K562 (cell line): ENCODE measurements at regions not wholly inside any gene's neighbourhood (a gene's known extent, or its start where the extent isn't known, plus 50 kb on each side); places are given as distances from the start of the nearest gene placed in this dataset.
A peak's percentile ranks its signal among the peaks of the same experiment; 100 is the strongest.

Source experiments
- ATAC-seq: fragments of 200-7000 bp; cut with Tn5 transposase; 3 replicates; pipeline ENCODE4 v1.9.1; 2020; ENCODE audit warnings: moderate library complexity
- BruUV-seq: library from RNA; stranded (reverse); fragments of 400-500 nt; replicated peaks from 2 replicates; lab custom pipeline; 2021; lab: Mats Ljungman, UMichigan
- CTCF ChIA-PET: fragments of 300-600 bp; formaldehyde crosslinking; extraction: SDS; loops from one replicate; lab custom pipeline; 2021; ENCODE audit warnings: low intra/inter-chr PET ratio; lab: Yijun Ruan, JAX
- POLR2A ChIA-PET: fragments of 300-600, 350-650 bp; sonication (Branson Sonifier 250); formaldehyde crosslinking; extraction: SDS; loops from one replicate; lab custom pipeline; 2021; ENCODE audit warnings: antibody characterized with exemption, inconsistent platforms; lab: Yijun Ruan, JAX
- DNase-seq, 4 experiments: peaks; one replicate each; pipeline versions ENCODE4 v3.0.0 to v3.0.0-alpha.2; 2011 to 2018; ENCODE audit warnings: low spot score in 3 of 4, mixed read lengths in 3 of 4; ENCODE audit errors: extremely low read depth in 1 of 4
- FAIRE-seq: peaks from 2 replicates; lab custom pipeline; 2011; peaks lifted over from hg19 to GRCh38; lab: Jason Lieb, UNC
- H2AFZ ChIP-seq: 2 replicates; pipeline ENCODE4 v1.6.0; 2011; ENCODE audit warnings: low read depth, low read length, control low read depth, inconsistent platforms
- H3K27ac ChIP-seq: fragments of 200-600 bp; 3 replicates; pipeline ENCODE4 v1.8.0; 2011; ENCODE audit warnings: low read depth, mild to moderate bottlenecking, control low read depth, inconsistent platforms, low read length, moderate library complexity, mixed read lengths; ENCODE audit errors: extremely low read depth
- H3K27me3 ChIP-seq, 2 experiments: fragments of 300-600 bp in 1 of 2; 2 replicates in 1 of 2; 3 replicates in 1 of 2; pipeline versions ENCODE4 v1.6.0 to v1.8.0; 2011; ENCODE audit warnings: inconsistent platforms in 2 of 2, low read length in 2 of 2, mild to moderate bottlenecking in 1 of 2, mixed read lengths in 1 of 2, moderate library complexity in 1 of 2; ENCODE audit not compliant: control insufficient read depth in 2 of 2, insufficient read depth in 2 of 2
- H3K36me3 ChIP-seq: fragments of 300-600 bp; 3 replicates; pipeline ENCODE4 v1.8.0; 2011; ENCODE audit warnings: mild to moderate bottlenecking, low read length, inconsistent platforms; ENCODE audit not compliant: control insufficient read depth, insufficient read depth
- H3K4me1 ChIP-seq, 2 experiments: fragments of 200-600 bp in 1 of 2; replicated peaks in 1 of 2; 2 replicates in 1 of 2; 3 replicates in 1 of 2; pipeline versions ENCODE4 v1.5.1 to v1.8.0; 2011; ENCODE audit warnings: inconsistent platforms in 2 of 2, low read length in 2 of 2, mild to moderate bottlenecking in 1 of 2, mixed read lengths in 1 of 2, moderate library complexity in 1 of 2; ENCODE audit not compliant: control insufficient read depth in 2 of 2, insufficient read depth in 2 of 2
- H3K4me2 ChIP-seq: 2 replicates; pipeline ENCODE4 v1.6.1; 2011; ENCODE audit warnings: low read length, control low read depth, inconsistent platforms, mixed read lengths; ENCODE audit not compliant: insufficient read depth
- H3K4me3 ChIP-seq: fragments of 200-600 bp; sonication (generic), shearing (Covaris generic); 2 replicates; pipeline ENCODE4 v1.5.1; 2016; ENCODE audit warnings: control low read depth, inconsistent platforms
- H3K79me2 ChIP-seq: fragments of 200-600 bp; 3 replicates; pipeline ENCODE4 v1.8.0; 2011; ENCODE audit warnings: low read length, inconsistent platforms; ENCODE audit not compliant: control insufficient read depth, insufficient read depth
- H3K9ac ChIP-seq, 2 experiments: 2 replicates each; pipeline versions ENCODE4 v1.6.0 to v1.6.1; 2011; ENCODE audit warnings: low read depth in 2 of 2, low read length in 2 of 2, control low read depth in 1 of 2, inconsistent platforms in 1 of 2, mild to moderate bottlenecking in 1 of 2, mixed read lengths in 1 of 2; ENCODE audit not compliant: insufficient read depth in 1 of 2
- H3K9me1 ChIP-seq: one replicate; pipeline ENCODE4 v1.6.0; 2011; ENCODE audit warnings: inconsistent platforms, mild to moderate bottlenecking, low read length, moderate library complexity; ENCODE audit not compliant: control insufficient read depth, insufficient read depth
- H3K9me3 ChIP-seq: replicated peaks from 2 replicates; pipeline ENCODE4 v1.5.1; 2011; ENCODE audit warnings: low read depth, low read length, inconsistent platforms; ENCODE audit not compliant: control insufficient read depth, insufficient read depth
- H4K20me1 ChIP-seq: replicated peaks from 2 replicates; pipeline ENCODE4 v1.6.1; 2011; ENCODE audit warnings: low read length, inconsistent platforms, mixed read lengths; ENCODE audit not compliant: control insufficient read depth, insufficient read depth
- E2F3 ChIP-seq: fragments of 250-450 bp; sonication (Bioruptor Pico); IDR thresholded peaks from 2 replicates; pipeline ENCODE4 v1.4.0; 2020; ENCODE audit warnings: mild to moderate bottlenecking
- NR3C1 ChIP-seq: sonication (generic); formaldehyde crosslinking; IDR thresholded peaks from 2 replicates; pipeline ENCODE4 v1.8.1; 2022; ENCODE audit warnings: missing genetic modification reagents
- NUFIP1 ChIP-seq: fragments of 450-650 bp; IDR thresholded peaks from 2 replicates; pipeline ENCODE4 v1.6.1; 2018; ENCODE audit not compliant: partially characterized antibody
- SRSF9 ChIP-seq: fragments of 200-400 bp; formaldehyde crosslinking; IDR thresholded peaks from 2 replicates; pipeline ENCODE4 v1.6.1; 2017; ENCODE audit warnings: low read depth, low read length, borderline replicate concordance
- TAF1 ChIP-seq: IDR thresholded peaks from 2 replicates; pipeline ENCODE4 v1.6.1; 2011; ENCODE audit warnings: mild to moderate bottlenecking, low read length, moderate library complexity; ENCODE audit not compliant: insufficient read depth, control insufficient read depth, severe bottlenecking; ENCODE audit errors: extremely low read depth
- TAL1 ChIP-seq: fragments of 450-650 bp; IDR thresholded peaks from 2 replicates; pipeline ENCODE4 v1.6.1; 2016; ENCODE audit warnings: mild to moderate bottlenecking
- ZBTB8A ChIP-seq: fragments of 450-650 bp; IDR thresholded peaks from 2 replicates; pipeline ENCODE4 v1.6.1; 2018; ENCODE audit warnings: mild to moderate bottlenecking, moderate library complexity; ENCODE audit not compliant: partially characterized antibody
- ZFPM2 ChIP-seq: fragments of 250-450 bp; sonication (Bioruptor Pico); IDR thresholded peaks from 2 replicates; pipeline ENCODE4 v1.5.1; 2022; ENCODE audit warnings: mild to moderate bottlenecking
- ZNF184 ChIP-seq: sonication (generic); formaldehyde crosslinking; IDR thresholded peaks from 2 replicates; pipeline ENCODE4 v1.5.0; 2020; ENCODE audit warnings: missing genetic modification reagents
- ZNF512 ChIP-seq: IDR thresholded peaks from 2 replicates; pipeline ENCODE4 v1.6.1; 2016; ENCODE audit warnings: missing genetic modification characterization, missing compliant biosample characterization
- WGBS: fragments of 100-300 bp; shearing (Covaris generic); methylation state at CpG from one replicate; pipeline ENCODE4 v1.1.6; 2016; ENCODE audit warnings: low coverage, mixed read lengths; ENCODE audit not compliant: insufficient coverage; ENCODE audit errors: missing lambda C conversion rate; 5-methylcytosine and 5-hydroxymethylcytosine counted together
- in situ Hi-C: fragments of 300-500 bp; cut with MboI; formaldehyde crosslinking; loops from 4 replicates; pipeline ENCODE4 v1.15.0; 2018; ENCODE audit warnings: inconsistent platforms, mixed read lengths
- intact Hi-C: fragments of 100-400 bp; cut with micrococcal nuclease; formaldehyde crosslinking; loops from 2 replicates; pipeline ENCODE4 v1.14.2; 2022
- TF ChIP-seq, protein P1 (sequence below): sonication (generic); formaldehyde crosslinking; IDR thresholded peaks from 2 replicates; pipeline ENCODE4 v1.8.0; 2022; ENCODE audit warnings: mild to moderate bottlenecking, missing genetic modification reagents
- TF ChIP-seq, protein P2 (sequence below), 3 experiments: fragments of 200-800 bp in 1 of 3; fragments of 250-450 bp in 1 of 3; fragments of 450-650 bp in 1 of 3; sonication (Bioruptor Pico) in 1 of 3; sonication (Bioruptor generic) in 1 of 3; formaldehyde crosslinking in 1 of 3; IDR thresholded peaks; 2 replicates each; pipeline versions ENCODE4 v1.6.1 to v1.8.0; 2016 to 2022; ENCODE audit warnings: mild to moderate bottlenecking in 2 of 3, missing genetic modification characterization in 2 of 3, missing compliant biosample characterization in 1 of 3, moderate library complexity in 1 of 3
- TF ChIP-seq, protein P3 (sequence below): fragments of 200-800 bp; sonication (Bioruptor generic); IDR thresholded peaks from 2 replicates; pipeline ENCODE4 v1.6.1; 2017; ENCODE audit warnings: missing genetic modification characterization, missing compliant biosample characterization

DNA sequence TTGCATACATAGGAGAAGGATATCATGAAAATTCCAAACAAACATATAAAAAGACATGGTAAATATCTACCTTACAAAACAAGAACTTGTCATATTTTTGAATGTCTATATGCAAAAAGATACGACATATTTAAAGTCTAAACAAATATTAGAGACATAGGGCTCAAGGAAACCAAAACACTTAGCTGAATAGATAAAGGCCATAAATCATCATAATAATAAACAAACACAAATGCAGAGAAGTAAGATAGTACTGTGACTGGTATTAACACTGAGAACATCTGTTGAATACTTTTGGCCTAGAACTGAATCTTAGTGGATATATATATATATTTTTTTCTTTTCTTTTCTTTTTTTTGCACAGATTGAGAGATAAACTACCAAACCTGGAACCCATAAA is 435.8 kb downstream of the KCNJ18 start:
- Histone ChIP-seq H2AFZ (no peak overlapping the region), H3K79me2 (peaks cover 91% of the 10 kb centered on the region), H3K9me3 (no peaks in the 10 kb centered on the region), H3K27ac (no peak overlapping the region), H4K20me1 (no peaks in the 10 kb centered on the region), H3K4me1 (no peaks in the 10 kb centered on the region; a peak in 1 of 5 replicates), H3K4me3 (no peak overlapping the region), H3K4me2 (no peak overlapping the region), H3K27me3 (no peaks in the 10 kb centered on the region), H3K9me1 (no peaks in the 10 kb centered on the region), H3K9ac (no peak overlapping the region), H3K36me3 (peaks cover 3% of the 10 kb centered on the region; the same call in 2 of the 3 replicates)
- in situ Hi-C loops (no loop called here), intact Hi-C loops (no loop called here)
- POLR2A ChIA-PET, result no interaction called here
- 36% methylated on average over 1 of the region's 1 CpG for WGBS
- no TSS peak for BruUV-seq
- FAIRE-seq (no peak), DNase-seq (no peak), ATAC-seq (no peak; the same call in 2 of the 3 replicates)
- CTCF ChIA-PET, result no interaction called here
- TF ChIP-seq E2F3, result no peak
- TF ChIP-seq, protein P1, sequence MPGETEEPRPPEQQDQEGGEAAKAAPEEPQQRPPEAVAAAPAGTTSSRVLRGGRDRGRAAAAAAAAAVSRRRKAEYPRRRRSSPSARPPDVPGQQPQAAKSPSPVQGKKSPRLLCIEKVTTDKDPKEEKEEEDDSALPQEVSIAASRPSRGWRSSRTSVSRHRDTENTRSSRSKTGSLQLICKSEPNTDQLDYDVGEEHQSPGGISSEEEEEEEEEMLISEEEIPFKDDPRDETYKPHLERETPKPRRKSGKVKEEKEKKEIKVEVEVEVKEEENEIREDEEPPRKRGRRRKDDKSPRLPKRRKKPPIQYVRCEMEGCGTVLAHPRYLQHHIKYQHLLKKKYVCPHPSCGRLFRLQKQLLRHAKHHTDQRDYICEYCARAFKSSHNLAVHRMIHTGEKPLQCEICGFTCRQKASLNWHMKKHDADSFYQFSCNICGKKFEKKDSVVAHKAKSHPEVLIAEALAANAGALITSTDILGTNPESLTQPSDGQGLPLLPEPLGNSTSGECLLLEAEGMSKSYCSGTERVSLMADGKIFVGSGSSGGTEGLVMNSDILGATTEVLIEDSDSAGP (CRISPR knock-in tag), result no peak
- TF ChIP-seq ZNF512 (tag), result no peak
- no peak for TF ChIP-seq SRSF9
- no peak for TF ChIP-seq ZBTB8A
- no peak for TF ChIP-seq ZNF184 (CRISPR knock-in tag)
- TF ChIP-seq TAF1, result no peak
- TF ChIP-seq NR3C1 (CRISPR knock-in tag), result no peak
- no peak for TF ChIP-seq ZFPM2 (CRISPR knock-in tag)
- no peak for TF ChIP-seq NUFIP1
- TF ChIP-seq, protein P2, sequence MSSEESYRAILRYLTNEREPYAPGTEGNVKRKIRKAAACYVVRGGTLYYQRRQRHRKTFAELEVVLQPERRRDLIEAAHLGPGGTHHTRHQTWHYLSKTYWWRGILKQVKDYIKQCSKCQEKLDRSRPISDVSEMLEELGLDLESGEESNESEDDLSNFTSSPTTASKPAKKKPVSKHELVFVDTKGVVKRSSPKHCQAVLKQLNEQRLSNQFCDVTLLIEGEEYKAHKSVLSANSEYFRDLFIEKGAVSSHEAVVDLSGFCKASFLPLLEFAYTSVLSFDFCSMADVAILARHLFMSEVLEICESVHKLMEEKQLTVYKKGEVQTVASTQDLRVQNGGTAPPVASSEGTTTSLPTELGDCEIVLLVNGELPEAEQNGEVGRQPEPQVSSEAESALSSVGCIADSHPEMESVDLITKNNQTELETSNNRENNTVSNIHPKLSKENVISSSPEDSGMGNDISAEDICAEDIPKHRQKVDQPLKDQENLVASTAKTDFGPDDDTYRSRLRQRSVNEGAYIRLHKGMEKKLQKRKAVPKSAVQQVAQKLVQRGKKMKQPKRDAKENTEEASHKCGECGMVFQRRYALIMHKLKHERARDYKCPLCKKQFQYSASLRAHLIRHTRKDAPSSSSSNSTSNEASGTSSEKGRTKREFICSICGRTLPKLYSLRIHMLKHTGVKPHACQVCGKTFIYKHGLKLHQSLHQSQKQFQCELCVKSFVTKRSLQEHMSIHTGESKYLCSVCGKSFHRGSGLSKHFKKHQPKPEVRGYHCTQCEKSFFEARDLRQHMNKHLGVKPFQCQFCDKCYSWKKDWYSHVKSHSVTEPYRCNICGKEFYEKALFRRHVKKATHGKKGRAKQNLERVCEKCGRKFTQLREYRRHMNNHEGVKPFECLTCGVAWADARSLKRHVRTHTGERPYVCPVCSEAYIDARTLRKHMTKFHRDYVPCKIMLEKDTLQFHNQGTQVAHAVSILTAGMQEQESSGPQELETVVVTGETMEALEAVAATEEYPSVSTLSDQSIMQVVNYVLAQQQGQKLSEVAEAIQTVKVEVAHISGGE (CRISPR knock-in tag; IDR thresholded peaks at IDR 0.05), result no peak
- TF ChIP-seq TAL1, result peak; percentile 31; the same call in 1 of the 2 replicates
- TF ChIP-seq, protein P3, sequence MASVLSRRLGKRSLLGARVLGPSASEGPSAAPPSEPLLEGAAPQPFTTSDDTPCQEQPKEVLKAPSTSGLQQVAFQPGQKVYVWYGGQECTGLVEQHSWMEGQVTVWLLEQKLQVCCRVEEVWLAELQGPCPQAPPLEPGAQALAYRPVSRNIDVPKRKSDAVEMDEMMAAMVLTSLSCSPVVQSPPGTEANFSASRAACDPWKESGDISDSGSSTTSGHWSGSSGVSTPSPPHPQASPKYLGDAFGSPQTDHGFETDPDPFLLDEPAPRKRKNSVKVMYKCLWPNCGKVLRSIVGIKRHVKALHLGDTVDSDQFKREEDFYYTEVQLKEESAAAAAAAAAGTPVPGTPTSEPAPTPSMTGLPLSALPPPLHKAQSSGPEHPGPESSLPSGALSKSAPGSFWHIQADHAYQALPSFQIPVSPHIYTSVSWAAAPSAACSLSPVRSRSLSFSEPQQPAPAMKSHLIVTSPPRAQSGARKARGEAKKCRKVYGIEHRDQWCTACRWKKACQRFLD, result no peak
